Hepatocyte (in vitro differentiated cells): ENCODE measurements at regions not wholly inside any gene's neighbourhood (a gene's known extent, or its start where the extent isn't known, plus 50 kb on each side); places are given as distances from the start of the nearest gene placed in this dataset.
"Not testable (repeated sequence)": the region's sequence is repeated elsewhere in the genome, so short reads cannot be mapped to it uniquely, and the experiment has no call there.

ENCODE experiments used
- DNase-seq: peaks from one replicate; pipeline ENCODE4 v3.0.0-alpha.2; 2016; ENCODE audit warnings: low spot score
- H2AFZ ChIP-seq: fragments of 200-600 bp; sonication (generic); 2 replicates; pipeline ENCODE4 v1.6.0; 2016; ENCODE audit warnings: antibody characterized with exemption, mild to moderate bottlenecking
- H3K27ac ChIP-seq: fragments of 200-600 bp; sonication (generic); 2 replicates; pipeline ENCODE4 v1.5.1; 2016; ENCODE audit warnings: mild to moderate bottlenecking
- H3K27me3 ChIP-seq: fragments of 200-600 bp; sonication (generic); 2 replicates; pipeline ENCODE4 v1.6.1; 2016
- H3K36me3 ChIP-seq: fragments of 200-600 bp; sonication (generic); replicated peaks from 2 replicates; pipeline ENCODE4 v1.5.1; 2016; ENCODE audit warnings: low read depth; ENCODE audit not compliant: insufficient read depth
- H3K4me1 ChIP-seq: fragments of 200-600 bp; sonication (generic); 2 replicates; pipeline ENCODE4 v1.5.1; 2016; ENCODE audit warnings: mild to moderate bottlenecking, moderate library complexity; ENCODE audit not compliant: insufficient read depth
- H3K4me2 ChIP-seq: fragments of 200-600 bp; sonication (generic); 2 replicates; pipeline ENCODE4 v1.6.0; 2016
- H3K4me3 ChIP-seq: fragments of 200-600 bp; sonication (generic); 2 replicates; pipeline ENCODE4 v1.5.1; 2016; ENCODE audit warnings: mild to moderate bottlenecking
- H3K79me2 ChIP-seq: fragments of 200-600 bp; sonication (generic); 2 replicates; pipeline ENCODE4 v1.6.0; 2017; ENCODE audit warnings: mild to moderate bottlenecking
- H3K9me2 ChIP-seq: fragments of 200-600 bp; sonication (generic); replicated peaks from 2 replicates; pipeline ENCODE4 v1.6.0; 2017; ENCODE audit warnings: mild to moderate bottlenecking; ENCODE audit not compliant: insufficient read depth
- H3K9me3 ChIP-seq: fragments of 200-600 bp; sonication (generic); 2 replicates; pipeline ENCODE4 v1.5.1; 2016; ENCODE audit warnings: low read depth, mild to moderate bottlenecking
- H4K20me1 ChIP-seq: fragments of 200-600 bp; sonication (generic); 2 replicates; pipeline ENCODE4 v1.6.0; 2016; ENCODE audit warnings: mild to moderate bottlenecking; ENCODE audit not compliant: insufficient read depth, poor library complexity, severe bottlenecking
- EZH2 ChIP-seq: fragments of 200-600 bp; sonication (generic); IDR thresholded peaks from 2 replicates; pipeline ENCODE4 v1.6.1; 2016; ENCODE audit warnings: antibody characterized with exemption, mild to moderate bottlenecking, borderline replicate concordance
- EZH2phosphoT487 ChIP-seq: fragments of 200-600 bp; sonication (generic); IDR thresholded peaks from one replicate; pipeline ENCODE4 v1.6.1; 2018; ENCODE audit warnings: antibody characterized with exemption, mild to moderate bottlenecking, low read depth, moderate library complexity; ENCODE audit not compliant: unreplicated experiment, severe bottlenecking
- WGBS: methylation state at CpG from one replicate; pipeline ENCODE4 v1.1.6; 2016; ENCODE audit warnings: low lambda C conversion rate; ENCODE audit errors: missing lambda C conversion rate; 5-methylcytosine and 5-hydroxymethylcytosine counted together
- TF ChIP-seq, protein P1 (sequence below): fragments of 200-600 bp; sonication (generic); IDR thresholded peaks from 2 replicates; pipeline ENCODE4 v1.5.1; 2016; ENCODE audit warnings: antibody characterized with exemption, mild to moderate bottlenecking; ENCODE audit not compliant: poor library complexity

DNA sequence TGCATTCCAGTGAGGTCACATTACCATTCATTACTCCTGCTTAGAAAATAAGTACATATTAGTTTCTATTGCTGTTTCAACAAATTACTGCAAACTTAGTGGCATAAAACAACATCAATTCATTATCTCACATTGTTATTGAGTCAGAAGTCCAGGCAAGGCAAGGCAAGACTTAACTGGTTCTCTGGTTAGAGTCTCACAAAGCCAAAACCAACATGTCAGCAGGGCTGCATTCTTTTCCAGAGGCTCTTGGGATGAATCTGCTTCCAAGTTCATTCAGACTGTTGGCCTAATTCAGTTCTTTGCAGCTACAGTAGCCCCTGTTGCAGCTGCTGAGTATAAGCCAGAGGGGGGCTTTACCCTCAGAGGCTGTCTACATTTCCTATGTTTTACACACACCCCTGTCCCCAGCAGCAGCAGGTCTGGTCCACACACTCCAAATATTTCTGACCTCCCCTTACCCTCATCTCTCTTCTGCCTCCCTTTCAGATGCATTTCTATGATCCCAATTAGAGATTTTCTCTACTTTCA is 892.1 kb upstream of the EPHA5 start:
- Histone ChIP-seq H3K4me1 (peaks cover 15% of the 10 kb centered on the region), H3K4me3 (no peak overlapping the region), H3K4me2 (no peak overlapping the region), H3K27ac (no peak overlapping the region), H2AFZ (no peak overlapping the region), H3K36me3 (no peaks in the 10 kb centered on the region), H3K9me2 (no peaks in the 10 kb centered on the region), H3K9me3 (no peaks in the 10 kb centered on the region), H4K20me1 (no peaks in the 10 kb centered on the region), H3K79me2 (no peaks in the 10 kb centered on the region), H3K27me3 (no peaks in the 10 kb centered on the region)
- no peak for TF ChIP-seq EZH2
- TF ChIP-seq, protein P1, sequence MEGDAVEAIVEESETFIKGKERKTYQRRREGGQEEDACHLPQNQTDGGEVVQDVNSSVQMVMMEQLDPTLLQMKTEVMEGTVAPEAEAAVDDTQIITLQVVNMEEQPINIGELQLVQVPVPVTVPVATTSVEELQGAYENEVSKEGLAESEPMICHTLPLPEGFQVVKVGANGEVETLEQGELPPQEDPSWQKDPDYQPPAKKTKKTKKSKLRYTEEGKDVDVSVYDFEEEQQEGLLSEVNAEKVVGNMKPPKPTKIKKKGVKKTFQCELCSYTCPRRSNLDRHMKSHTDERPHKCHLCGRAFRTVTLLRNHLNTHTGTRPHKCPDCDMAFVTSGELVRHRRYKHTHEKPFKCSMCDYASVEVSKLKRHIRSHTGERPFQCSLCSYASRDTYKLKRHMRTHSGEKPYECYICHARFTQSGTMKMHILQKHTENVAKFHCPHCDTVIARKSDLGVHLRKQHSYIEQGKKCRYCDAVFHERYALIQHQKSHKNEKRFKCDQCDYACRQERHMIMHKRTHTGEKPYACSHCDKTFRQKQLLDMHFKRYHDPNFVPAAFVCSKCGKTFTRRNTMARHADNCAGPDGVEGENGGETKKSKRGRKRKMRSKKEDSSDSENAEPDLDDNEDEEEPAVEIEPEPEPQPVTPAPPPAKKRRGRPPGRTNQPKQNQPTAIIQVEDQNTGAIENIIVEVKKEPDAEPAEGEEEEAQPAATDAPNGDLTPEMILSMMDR, result no peak
- no peak for TF ChIP-seq EZH2phosphoT487
- DNase-seq, result no peak

DNA sequence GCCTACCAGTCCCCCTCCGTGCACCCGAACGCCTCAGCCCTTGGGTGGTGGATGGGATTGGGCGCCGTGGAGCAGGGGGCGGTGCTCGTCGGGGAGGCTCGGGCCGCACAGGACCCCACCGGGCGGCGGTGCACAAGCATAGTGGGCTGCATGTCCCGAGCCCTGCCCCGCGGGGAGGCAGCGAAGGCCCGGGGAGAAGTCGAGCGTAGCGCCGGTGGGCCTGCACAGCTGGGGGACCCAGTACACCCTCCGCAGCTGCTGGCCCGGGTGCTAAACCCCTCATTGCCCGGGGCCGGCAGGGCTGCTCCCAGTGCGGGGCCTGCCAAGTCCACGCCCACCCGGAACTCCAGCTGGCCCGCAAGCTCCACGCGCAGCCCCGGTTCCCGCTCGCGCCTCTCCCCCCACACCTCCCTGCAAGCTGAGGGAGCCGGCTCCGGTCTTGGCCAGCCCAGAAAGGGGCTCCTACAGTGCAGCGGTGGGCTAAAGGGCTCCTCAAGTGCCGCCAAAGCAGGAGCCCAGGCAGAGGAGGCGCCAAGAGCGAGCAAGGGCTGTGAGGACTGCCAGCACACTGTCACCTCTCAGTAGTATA is 891.3 kb upstream of the EPHA5 start:
- not testable (repeated sequence) for H4K20me1 ChIP-seq, H3K9me2 ChIP-seq, H3K27ac ChIP-seq, H3K27me3 ChIP-seq, H3K4me2 ChIP-seq, DNase-seq, H3K9me3 ChIP-seq, H2AFZ ChIP-seq, H3K36me3 ChIP-seq, H3K79me2 ChIP-seq, H3K4me3 ChIP-seq
- 98% methylated on average over 40 of the region's 42 CpGs for WGBS
- peaks cover 15% of the 10 kb centered on the region for H3K4me1 ChIP-seq

GRCh38 chr4:66558651-66559050 is 888.4 kb upstream of the EPHA5 start:
- Histone ChIP-seq H3K27ac (no peak overlapping the region), H3K79me2 (no peaks in the 10 kb centered on the region), H3K4me1 (peaks cover 10% of the 10 kb centered on the region), H3K9me3 (no peaks in the 10 kb centered on the region), H3K9me2 (no peaks in the 10 kb centered on the region), H3K4me2 (no peak overlapping the region), H2AFZ (no peak overlapping the region), H4K20me1 (no peaks in the 10 kb centered on the region), H3K27me3 (no peaks in the 10 kb centered on the region), H3K4me3 (no peak overlapping the region), H3K36me3 (no peaks in the 10 kb centered on the region)
- TF ChIP-seq, protein P1, result no peak
- TF ChIP-seq EZH2 (no peak), EZH2phosphoT487 (no peak)
- DNase-seq, result no peak

GRCh38 chr4:66556651-66557278 is 886.5 kb upstream of the EPHA5 start:
- Histone ChIP-seq H3K4me2 (no peak overlapping the region), H3K27ac (no peak overlapping the region), H3K4me3 (no peak overlapping the region), H3K9me2 (no peaks in the 10 kb centered on the region), H3K27me3 (no peaks in the 10 kb centered on the region), H3K79me2 (no peaks in the 10 kb centered on the region), H3K4me1 (peaks cover 10% of the 10 kb centered on the region), H3K36me3 (no peaks in the 10 kb centered on the region), H3K9me3 (no peaks in the 10 kb centered on the region), H4K20me1 (no peaks in the 10 kb centered on the region), H2AFZ (no peak overlapping the region)
- DNase-seq, result no peak
- TF ChIP-seq EZH2phosphoT487 (no peak), EZH2 (no peak)
- TF ChIP-seq, protein P1, result no peak
- 94% methylated on average over 10 of the region's 10 CpGs for WGBS
